K562 (cell line): ENCODE measurements at regions not wholly inside any gene's neighbourhood (a gene's known extent, or its start where the extent isn't known, plus 50 kb on each side); places are given as distances from the start of the nearest gene placed in this dataset.

Experiments
- ATAC-seq: fragments of 200-7000 bp; cut with Tn5 transposase; 3 replicates; pipeline ENCODE4 v1.9.1; 2020; ENCODE audit warnings: moderate library complexity
- BruUV-seq: library from RNA; stranded (reverse); fragments of 400-500 nt; replicated peaks from 2 replicates; lab custom pipeline; 2021; lab: Mats Ljungman, UMichigan
- CTCF ChIA-PET: fragments of 300-600 bp; formaldehyde crosslinking; extraction: SDS; loops from one replicate; lab custom pipeline; 2021; ENCODE audit warnings: low intra/inter-chr PET ratio; lab: Yijun Ruan, JAX
- POLR2A ChIA-PET: fragments of 300-600, 350-650 bp; sonication (Branson Sonifier 250); formaldehyde crosslinking; extraction: SDS; loops from one replicate; lab custom pipeline; 2021; ENCODE audit warnings: antibody characterized with exemption, inconsistent platforms; lab: Yijun Ruan, JAX
- DNase-seq, 4 experiments: peaks; one replicate each; pipeline versions ENCODE4 v3.0.0 to v3.0.0-alpha.2; 2011 to 2018; ENCODE audit warnings: low spot score in 3 of 4, mixed read lengths in 3 of 4; ENCODE audit errors: extremely low read depth in 1 of 4
- FAIRE-seq: peaks from 2 replicates; lab custom pipeline; 2011; peaks lifted over from hg19 to GRCh38; lab: Jason Lieb, UNC
- H2AFZ ChIP-seq: 2 replicates; pipeline ENCODE4 v1.6.0; 2011; ENCODE audit warnings: low read depth, low read length, control low read depth, inconsistent platforms
- H3K27ac ChIP-seq: fragments of 200-600 bp; 3 replicates; pipeline ENCODE4 v1.8.0; 2011; ENCODE audit warnings: low read depth, mild to moderate bottlenecking, control low read depth, inconsistent platforms, low read length, moderate library complexity, mixed read lengths; ENCODE audit errors: extremely low read depth
- H3K27me3 ChIP-seq, 2 experiments: fragments of 300-600 bp in 1 of 2; 2 replicates in 1 of 2; 3 replicates in 1 of 2; pipeline versions ENCODE4 v1.6.0 to v1.8.0; 2011; ENCODE audit warnings: inconsistent platforms in 2 of 2, low read length in 2 of 2, mild to moderate bottlenecking in 1 of 2, mixed read lengths in 1 of 2, moderate library complexity in 1 of 2; ENCODE audit not compliant: control insufficient read depth in 2 of 2, insufficient read depth in 2 of 2
- H3K36me3 ChIP-seq: fragments of 300-600 bp; 3 replicates; pipeline ENCODE4 v1.8.0; 2011; ENCODE audit warnings: mild to moderate bottlenecking, low read length, inconsistent platforms; ENCODE audit not compliant: control insufficient read depth, insufficient read depth
- H3K4me1 ChIP-seq, 2 experiments: fragments of 200-600 bp in 1 of 2; replicated peaks in 1 of 2; 2 replicates in 1 of 2; 3 replicates in 1 of 2; pipeline versions ENCODE4 v1.5.1 to v1.8.0; 2011; ENCODE audit warnings: inconsistent platforms in 2 of 2, low read length in 2 of 2, mild to moderate bottlenecking in 1 of 2, mixed read lengths in 1 of 2, moderate library complexity in 1 of 2; ENCODE audit not compliant: control insufficient read depth in 2 of 2, insufficient read depth in 2 of 2
- H3K4me2 ChIP-seq: 2 replicates; pipeline ENCODE4 v1.6.1; 2011; ENCODE audit warnings: low read length, control low read depth, inconsistent platforms, mixed read lengths; ENCODE audit not compliant: insufficient read depth
- H3K4me3 ChIP-seq: fragments of 200-600 bp; sonication (generic), shearing (Covaris generic); 2 replicates; pipeline ENCODE4 v1.5.1; 2016; ENCODE audit warnings: control low read depth, inconsistent platforms
- H3K79me2 ChIP-seq: fragments of 200-600 bp; 3 replicates; pipeline ENCODE4 v1.8.0; 2011; ENCODE audit warnings: low read length, inconsistent platforms; ENCODE audit not compliant: control insufficient read depth, insufficient read depth
- H3K9ac ChIP-seq, 2 experiments: 2 replicates each; pipeline versions ENCODE4 v1.6.0 to v1.6.1; 2011; ENCODE audit warnings: low read depth in 2 of 2, low read length in 2 of 2, control low read depth in 1 of 2, inconsistent platforms in 1 of 2, mild to moderate bottlenecking in 1 of 2, mixed read lengths in 1 of 2; ENCODE audit not compliant: insufficient read depth in 1 of 2
- H3K9me1 ChIP-seq: one replicate; pipeline ENCODE4 v1.6.0; 2011; ENCODE audit warnings: inconsistent platforms, mild to moderate bottlenecking, low read length, moderate library complexity; ENCODE audit not compliant: control insufficient read depth, insufficient read depth
- H3K9me3 ChIP-seq: replicated peaks from 2 replicates; pipeline ENCODE4 v1.5.1; 2011; ENCODE audit warnings: low read depth, low read length, inconsistent platforms; ENCODE audit not compliant: control insufficient read depth, insufficient read depth
- H4K20me1 ChIP-seq: replicated peaks from 2 replicates; pipeline ENCODE4 v1.6.1; 2011; ENCODE audit warnings: low read length, inconsistent platforms, mixed read lengths; ENCODE audit not compliant: control insufficient read depth, insufficient read depth
- CREB1 ChIP-seq, 2 experiments: sonication (generic) in 1 of 2; formaldehyde crosslinking in 1 of 2; IDR thresholded peaks; 2 replicates each; pipeline versions ENCODE4 v1.6.1 to v1.8.0; 2012 to 2022; ENCODE audit warnings: inconsistent platforms in 1 of 2, mild to moderate bottlenecking in 1 of 2, missing genetic modification reagents in 1 of 2, moderate library complexity in 1 of 2
- FIP1L1 ChIP-seq: fragments of 200-400 bp; formaldehyde crosslinking; IDR thresholded peaks from 2 replicates; pipeline ENCODE4 v1.6.1; 2018; ENCODE audit warnings: mild to moderate bottlenecking, low read depth, low read length; ENCODE audit not compliant: poor library complexity, severe bottlenecking
- FOXK2 ChIP-seq, 2 experiments: fragments of 450-650 bp; IDR thresholded peaks in 1 of 2; conservative IDR thresholded peaks in 1 of 2; 2 replicates each; pipeline ENCODE4 v1.6.1; 2016; ENCODE audit warnings: low read depth in 2 of 2, mild to moderate bottlenecking in 1 of 2
- GABPA ChIP-seq: fragments of 200-800 bp; sonication (Bioruptor generic); conservative IDR thresholded peaks from 2 replicates; pipeline ENCODE4 v1.6.1; 2016; ENCODE audit warnings: low read depth, missing genetic modification characterization, missing compliant biosample characterization
- HES1 ChIP-seq: fragments of 450-650 bp; IDR thresholded peaks from 2 replicates; pipeline ENCODE4 v1.6.1; 2016; ENCODE audit warnings: low read depth, mild to moderate bottlenecking, moderate library complexity
- HINFP ChIP-seq: fragments of 450-650 bp; conservative IDR thresholded peaks from 2 replicates; pipeline ENCODE4 v1.6.1; 2016; ENCODE audit warnings: missing genetic modification characterization, low read depth, mild to moderate bottlenecking, control low read depth, missing compliant biosample characterization
- MITF ChIP-seq: IDR thresholded peaks from 2 replicates; pipeline ENCODE4 v1.6.1; 2014; ENCODE audit warnings: antibody characterized with exemption
- TAF1 ChIP-seq: IDR thresholded peaks from 2 replicates; pipeline ENCODE4 v1.6.1; 2011; ENCODE audit warnings: mild to moderate bottlenecking, low read length, moderate library complexity; ENCODE audit not compliant: insufficient read depth, control insufficient read depth, severe bottlenecking; ENCODE audit errors: extremely low read depth
- ZBTB8A ChIP-seq: fragments of 450-650 bp; IDR thresholded peaks from 2 replicates; pipeline ENCODE4 v1.6.1; 2018; ENCODE audit warnings: mild to moderate bottlenecking, moderate library complexity; ENCODE audit not compliant: partially characterized antibody
- ZNF239 ChIP-seq: fragments of 250-450 bp; sonication (Bioruptor Pico); IDR thresholded peaks from 2 replicates; pipeline ENCODE4 v1.4.0; 2020; ENCODE audit warnings: mild to moderate bottlenecking
- WGBS: fragments of 100-300 bp; shearing (Covaris generic); methylation state at CpG from one replicate; pipeline ENCODE4 v1.1.6; 2016; ENCODE audit warnings: low coverage, mixed read lengths; ENCODE audit not compliant: insufficient coverage; ENCODE audit errors: missing lambda C conversion rate; 5-methylcytosine and 5-hydroxymethylcytosine counted together
- in situ Hi-C: fragments of 300-500 bp; cut with MboI; formaldehyde crosslinking; loops from 4 replicates; pipeline ENCODE4 v1.15.0; 2018; ENCODE audit warnings: inconsistent platforms, mixed read lengths
- intact Hi-C: fragments of 100-400 bp; cut with micrococcal nuclease; formaldehyde crosslinking; loops from 2 replicates; pipeline ENCODE4 v1.14.2; 2022

- TF ChIP-seq HINFP (tag) (no peak), ZBTB8A (no peak), FIP1L1 (no peak), TAF1 (no peak)
These were observed 829.7 kb upstream of the FAT3 start (continued) for GRCh38 chr11:91394727-91395414.

- Histone ChIP-seq H3K36me3 (no peaks in the 10 kb centered on the region), H3K79me2 (no peaks in the 10 kb centered on the region), H2AFZ (no peak overlapping the region), H3K4me1 (no peaks in the 10 kb centered on the region), H3K9me3 (no peaks in the 10 kb centered on the region), H3K27ac (no peak overlapping the region), H3K4me3 (no peak overlapping the region), H3K4me2 (no peak overlapping the region), H3K9ac (no peak overlapping the region), H4K20me1 (no peaks in the 10 kb centered on the region)
- WGBS, result 1% methylated on average over 6 of the region's 6 CpGs
- intact Hi-C loops (no loop called here), in situ Hi-C loops (no loop called here)
- ATAC-seq, result no peak
- no peak for FAIRE-seq
- BruUV-seq, result no TSS peak
- ChIA-PET POLR2A (no interaction called here), CTCF (no interaction called here)
- no peak for DNase-seq
- TF ChIP-seq MITF (no peak), CREB1 (IDR thresholded peaks at IDR 0.05) (no peak), CREB1 (CRISPR knock-in tag; IDR thresholded peaks at IDR 0.05) (no peak), HES1 (no peak), FOXK2 (conservative IDR thresholded peaks at IDR 0.05 in 1 of 2, IDR thresholded peaks at IDR 0.05 in 1 of 2; ENCODE audit: low read depth in 2 of 2) (no peak), GABPA (tag) (no peak), ZNF239 (no peak)
- TF ChIP-seq, all 486 proteins: peak for 0
- no peaks in the 10 kb centered on the region for H3K27me3 ChIP-seq
- no peaks in the 10 kb centered on the region for H3K9me1 ChIP-seq
These were observed 830.4 kb upstream of the FAT3 start for GRCh38 chr11:91394073-91394726.
